ENCODE measurements at regions not wholly inside any gene's neighbourhood (a gene's known extent, or its start where the extent isn't known, plus 50 kb on each side); places are given as distances from the start of the nearest gene placed in this dataset.

DNA sequence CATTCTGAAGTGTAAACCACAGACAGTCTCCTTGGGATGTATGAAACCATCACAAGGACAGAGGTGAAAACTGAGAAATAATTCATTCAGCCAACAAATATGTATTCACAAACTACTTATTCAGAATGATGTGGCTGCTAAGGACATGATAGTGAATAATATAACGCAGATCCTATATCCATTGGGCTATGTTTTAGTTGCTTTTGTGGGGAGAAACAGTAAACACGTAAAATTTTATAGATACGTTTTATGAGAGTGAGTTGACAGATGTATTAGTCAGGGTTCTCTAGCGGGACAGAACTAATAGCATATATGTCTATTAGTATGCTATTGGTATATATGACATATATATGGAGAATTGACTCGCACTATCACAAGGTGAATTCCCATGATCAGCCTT, 402.5 kb downstream of the RFPL4B start:
- WGBS, 2 experiments (ENCODE audit: insufficient coverage in 2 of 2): 97% methylated on average over 3 of the region's 5 CpGs; no CpG with 5 or more reads in 1 of the 2 experiments
- no peaks in the 10 kb centered on the region for H3K4me1 ChIP-seq (ENCODE audit: control insufficient read depth, insufficient read depth, low read length, poor library complexity, severe bottlenecking)
- no peaks in the 10 kb centered on the region for H3K36me3 ChIP-seq (ENCODE audit: control insufficient read depth, insufficient read depth, low read length)
- H3K4me3 ChIP-seq (ENCODE audit: extremely low read depth, insufficient read depth, low read length, poor library complexity, severe bottlenecking): no peak overlapping the region
- no peaks in the 10 kb centered on the region for H3K9me3 ChIP-seq (ENCODE audit: control insufficient read depth, low read length)
- H3K27ac ChIP-seq (ENCODE audit: low read depth, low read length, severe bottlenecking): no peak overlapping the region

- no peaks in the 10 kb centered on the region for H3K9me3 ChIP-seq (ENCODE audit: control insufficient read depth, low read length)
- no peak overlapping the region for H3K27ac ChIP-seq (ENCODE audit: low read depth, low read length, severe bottlenecking)
- no CpG with 5 or more reads among the region's 2 CpGs for WGBS, 2 experiments (ENCODE audit: insufficient coverage in 2 of 2)
- no peaks in the 10 kb centered on the region for H3K4me1 ChIP-seq (ENCODE audit: control insufficient read depth, insufficient read depth, low read length, poor library complexity, severe bottlenecking)
- H3K4me3 ChIP-seq (ENCODE audit: extremely low read depth, insufficient read depth, low read length, poor library complexity, severe bottlenecking): no peak overlapping the region
- no peaks in the 10 kb centered on the region for H3K36me3 ChIP-seq (ENCODE audit: control insufficient read depth, insufficient read depth, low read length)
Observed at GRCh38 chr6:112752305-112752704, 405.2 kb downstream of the RFPL4B start.

GRCh38 chr6:112752791-112753190, 405.7 kb downstream of the RFPL4B start:
- H3K27ac ChIP-seq (ENCODE audit: low read depth, low read length, severe bottlenecking): no peak overlapping the region
- H3K36me3 ChIP-seq (ENCODE audit: control insufficient read depth, insufficient read depth, low read length): no peaks in the 10 kb centered on the region
- no peaks in the 10 kb centered on the region for H3K9me3 ChIP-seq (ENCODE audit: control insufficient read depth, low read length)
- H3K4me1 ChIP-seq (ENCODE audit: control insufficient read depth, insufficient read depth, low read length, poor library complexity, severe bottlenecking): no peaks in the 10 kb centered on the region
- H3K4me3 ChIP-seq (ENCODE audit: extremely low read depth, insufficient read depth, low read length, poor library complexity, severe bottlenecking): no peak overlapping the region

GRCh38 chr6:112760831-112761230, 413.7 kb downstream of the RFPL4B start:
- Histone ChIP-seq H3K4me1 (ENCODE audit: control insufficient read depth, insufficient read depth, low read length, poor library complexity, severe bottlenecking) (no peaks in the 10 kb centered on the region), H3K9me3 (ENCODE audit: control insufficient read depth, low read length) (no peaks in the 10 kb centered on the region), H3K27ac (ENCODE audit: low read depth, low read length, severe bottlenecking) (no peak overlapping the region), H3K4me3 (ENCODE audit: extremely low read depth, insufficient read depth, low read length, poor library complexity, severe bottlenecking) (no peak overlapping the region), H3K36me3 (ENCODE audit: control insufficient read depth, insufficient read depth, low read length) (no peaks in the 10 kb centered on the region)

DNA sequence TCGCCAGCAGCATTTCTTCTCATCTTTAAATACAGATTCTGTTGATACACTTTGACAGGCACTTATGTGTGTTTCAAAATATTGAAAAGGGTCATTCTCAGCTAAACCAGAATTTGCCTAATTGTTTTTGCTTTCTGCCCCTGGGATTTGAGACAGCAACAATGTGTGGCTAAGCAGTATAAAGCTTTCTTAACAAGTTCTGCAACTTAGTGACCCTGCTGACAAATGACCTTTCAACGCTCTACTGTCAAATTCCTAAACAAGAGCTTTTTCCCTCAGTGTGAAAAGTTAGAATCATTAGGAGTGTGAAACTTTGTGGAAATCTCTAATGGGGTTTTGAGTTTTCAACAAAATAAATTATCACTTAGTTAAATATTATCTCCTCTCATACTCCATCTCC, 414.6 kb downstream of the RFPL4B start:
- Histone ChIP-seq H3K36me3 (ENCODE audit: control insufficient read depth, insufficient read depth, low read length) (no peaks in the 10 kb centered on the region), H3K27ac (ENCODE audit: low read depth, low read length, severe bottlenecking) (no peak overlapping the region), H3K4me1 (ENCODE audit: control insufficient read depth, insufficient read depth, low read length, poor library complexity, severe bottlenecking) (no peaks in the 10 kb centered on the region), H3K9me3 (ENCODE audit: control insufficient read depth, low read length) (no peaks in the 10 kb centered on the region), H3K4me3 (ENCODE audit: extremely low read depth, insufficient read depth, low read length, poor library complexity, severe bottlenecking) (no peak overlapping the region)
- no CpG with 5 or more reads among the region's 2 CpGs for WGBS, 2 experiments (ENCODE audit: insufficient coverage in 2 of 2)

DNA sequence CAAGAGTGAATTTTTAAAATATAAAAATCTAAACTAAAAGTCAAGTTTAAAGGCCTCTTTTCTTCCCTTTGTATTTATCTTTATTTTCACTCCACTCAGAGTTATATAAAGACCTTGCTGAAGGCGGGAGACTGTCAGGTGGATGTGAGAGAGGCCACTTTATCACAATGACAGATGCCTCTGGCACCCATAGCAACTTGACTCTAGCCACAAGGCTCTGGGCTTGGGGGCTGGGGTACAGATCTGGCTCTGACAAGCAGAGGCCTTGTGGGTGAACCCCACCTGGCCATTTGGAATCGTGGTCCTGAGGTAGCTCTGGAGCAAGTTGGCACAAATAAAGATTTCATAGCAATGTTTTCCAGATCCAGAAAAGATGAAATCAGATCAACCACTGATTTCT, 417.2 kb downstream of the RFPL4B start:
- H3K4me1 ChIP-seq (ENCODE audit: control insufficient read depth, insufficient read depth, low read length, poor library complexity, severe bottlenecking): no peaks in the 10 kb centered on the region
- H3K4me3 ChIP-seq (ENCODE audit: extremely low read depth, insufficient read depth, low read length, poor library complexity, severe bottlenecking): no peak overlapping the region
- H3K9me3 ChIP-seq (ENCODE audit: control insufficient read depth, low read length): no peaks in the 10 kb centered on the region
- WGBS, 2 experiments (ENCODE audit: insufficient coverage in 2 of 2): 84% methylated on average over 2 of the region's 2 CpGs; no CpG with 5 or more reads in 1 of the 2 experiments
- no peak overlapping the region for H3K27ac ChIP-seq (ENCODE audit: low read depth, low read length, severe bottlenecking)
- H3K36me3 ChIP-seq (ENCODE audit: control insufficient read depth, insufficient read depth, low read length): no peaks in the 10 kb centered on the region

GRCh38 chr6:112770308-112770707, 423.2 kb downstream of the RFPL4B start:
- Histone ChIP-seq H3K36me3 (ENCODE audit: control insufficient read depth, insufficient read depth, low read length) (no peaks in the 10 kb centered on the region), H3K27ac (ENCODE audit: low read depth, low read length, severe bottlenecking) (no peak overlapping the region), H3K4me3 (ENCODE audit: extremely low read depth, insufficient read depth, low read length, poor library complexity, severe bottlenecking) (no peak overlapping the region), H3K9me3 (ENCODE audit: control insufficient read depth, low read length) (no peaks in the 10 kb centered on the region), H3K4me1 (ENCODE audit: control insufficient read depth, insufficient read depth, low read length, poor library complexity, severe bottlenecking) (no peaks in the 10 kb centered on the region)
- WGBS, 2 experiments (ENCODE audit: insufficient coverage in 2 of 2): 82 to 93% methylated on average over 2 of the region's 2 CpGs

DNA sequence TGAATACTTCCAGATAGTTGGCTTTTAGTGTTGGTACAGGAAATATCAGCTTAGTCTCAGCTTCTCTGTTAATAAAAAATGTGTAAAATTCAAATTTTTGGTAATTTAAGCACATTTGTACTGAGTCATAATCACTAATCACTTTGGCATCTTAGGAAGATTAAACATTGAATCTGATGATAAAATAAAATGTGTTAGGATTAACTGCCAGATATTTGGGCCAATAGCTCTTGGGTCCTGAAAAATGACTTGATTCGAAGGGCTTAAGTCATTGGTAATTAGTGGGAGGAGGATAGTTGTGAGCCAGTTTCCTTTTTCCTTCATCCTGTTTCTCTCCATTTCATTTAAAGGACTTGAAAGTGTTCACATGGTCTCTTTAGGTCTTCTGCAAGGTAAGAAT, 426.1 kb downstream of the RFPL4B start:
- Histone ChIP-seq H3K4me3 (ENCODE audit: extremely low read depth, insufficient read depth, low read length, poor library complexity, severe bottlenecking) (no peak overlapping the region), H3K4me1 (ENCODE audit: control insufficient read depth, insufficient read depth, low read length, poor library complexity, severe bottlenecking) (no peaks in the 10 kb centered on the region), H3K36me3 (ENCODE audit: control insufficient read depth, insufficient read depth, low read length) (no peaks in the 10 kb centered on the region), H3K9me3 (ENCODE audit: control insufficient read depth, low read length) (no peaks in the 10 kb centered on the region), H3K27ac (ENCODE audit: low read depth, low read length, severe bottlenecking) (no peak overlapping the region)
- WGBS, 2 experiments (ENCODE audit: insufficient coverage in 2 of 2): no CpG with 5 or more reads among the region's 1 CpG

- H3K27ac ChIP-seq (ENCODE audit: low read depth, low read length, severe bottlenecking): no peak overlapping the region
- H3K4me3 ChIP-seq (ENCODE audit: extremely low read depth, insufficient read depth, low read length, poor library complexity, severe bottlenecking): no peak overlapping the region
- H3K36me3 ChIP-seq (ENCODE audit: control insufficient read depth, insufficient read depth, low read length): no peaks in the 10 kb centered on the region
- H3K9me3 ChIP-seq (ENCODE audit: control insufficient read depth, low read length): no peaks in the 10 kb centered on the region
- 92 to 93% methylated on average over 3 of the region's 4 CpGs for WGBS, 2 experiments (ENCODE audit: insufficient coverage in 2 of 2)
- no peaks in the 10 kb centered on the region for H3K4me1 ChIP-seq (ENCODE audit: control insufficient read depth, insufficient read depth, low read length, poor library complexity, severe bottlenecking)
Observed at GRCh38 chr6:112774319-112774718, 427.2 kb downstream of the RFPL4B start.

- Histone ChIP-seq H3K9me3 (ENCODE audit: control insufficient read depth, low read length) (no peaks in the 10 kb centered on the region), H3K4me1 (ENCODE audit: control insufficient read depth, insufficient read depth, low read length, poor library complexity, severe bottlenecking) (peaks cover 5% of the 10 kb centered on the region), H3K27ac (ENCODE audit: low read depth, low read length, severe bottlenecking) (no peak overlapping the region), H3K4me3 (ENCODE audit: extremely low read depth, insufficient read depth, low read length, poor library complexity, severe bottlenecking) (no peak overlapping the region), H3K36me3 (ENCODE audit: control insufficient read depth, insufficient read depth, low read length) (no peaks in the 10 kb centered on the region)
- 5 to 30% methylated on average over 2 to 3 of the region's 9 CpGs for WGBS, 2 experiments (ENCODE audit: insufficient coverage in 2 of 2)
Observed at GRCh38 chr6:112780498-112781096, 433.5 kb downstream of the RFPL4B start.

DNA sequence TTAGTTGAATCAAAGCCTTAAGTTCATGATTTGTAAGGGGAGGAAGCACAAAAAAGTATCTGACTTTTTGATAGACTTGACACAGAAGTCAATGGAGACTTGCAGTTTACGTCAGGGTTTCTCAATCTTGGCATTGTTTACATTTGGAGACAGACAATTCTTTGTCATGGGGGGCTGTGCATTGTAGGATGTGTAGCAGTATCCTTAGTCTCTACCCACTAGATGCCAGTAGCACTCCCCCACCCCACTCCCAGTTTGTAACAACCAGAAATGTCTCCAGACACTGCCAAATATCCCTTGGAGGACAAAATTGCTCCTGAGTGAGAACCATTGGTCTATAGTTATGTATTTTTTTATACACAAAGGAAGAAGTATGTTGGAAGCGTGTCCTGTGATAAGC, 434.1 kb downstream of the RFPL4B start:
- Histone ChIP-seq H3K4me3 (ENCODE audit: extremely low read depth, insufficient read depth, low read length, poor library complexity, severe bottlenecking) (no peak overlapping the region), H3K4me1 (ENCODE audit: control insufficient read depth, insufficient read depth, low read length, poor library complexity, severe bottlenecking) (peaks cover 5% of the 10 kb centered on the region), H3K36me3 (ENCODE audit: control insufficient read depth, insufficient read depth, low read length) (no peaks in the 10 kb centered on the region), H3K9me3 (ENCODE audit: control insufficient read depth, low read length) (no peaks in the 10 kb centered on the region), H3K27ac (ENCODE audit: low read depth, low read length, severe bottlenecking) (no peak overlapping the region)
- 29 to 33% methylated on average over 1 of the region's 2 CpGs for WGBS, 2 experiments (ENCODE audit: insufficient coverage in 2 of 2)
